ENCODE measurements at regions not wholly inside any gene's neighbourhood (a gene's known extent, or its start where the extent isn't known, plus 50 kb on each side); places are given as distances from the start of the nearest gene placed in this dataset.

GRCh38 chr4:32700838-32701237 lies 1980.7 kb downstream of the PCDH7 start:
- TF ChIP-seq CHD1 (IDR thresholded peaks at IDR 0.05; ENCODE audit: low read depth, low read length) = no peak
- TF ChIP-seq POLR2AphosphoS5 (IDR thresholded peaks at IDR 0.05; ENCODE audit: low read depth, low read length) = no peak
- no peak for TF ChIP-seq POLR2A (IDR thresholded peaks at IDR 0.05; ENCODE audit: control extremely low read depth in 1 of 2, low read depth in 2 of 2, low read length in 2 of 2)
- TF ChIP-seq RAD21 (IDR thresholded peaks at IDR 0.05 in 1 of 2, conservative IDR thresholded peaks at IDR 0.05 in 1 of 2; ENCODE audit: low read depth in 2 of 2, low read length in 2 of 2) = no peak
- TF ChIP-seq SIX5 (IDR thresholded peaks at IDR 0.05; ENCODE audit: low read depth, low read length) = no peak
- no peak for TF ChIP-seq CBX5 (IDR thresholded peaks at IDR 0.05; ENCODE audit: low read depth, low read length)
- no peak for TF ChIP-seq CTBP2 (IDR thresholded peaks at IDR 0.05; ENCODE audit: borderline replicate concordance, insufficient read depth, insufficient read length, low read length)
- no peak overlapping the region for H3K18ac ChIP-seq (ENCODE audit: extremely low read depth, low read length)

More at GRCh38 chr4:32700838-32701237, 1980.7 kb downstream of the PCDH7 start:
- no peaks in the 10 kb centered on the region for H3K79me1 ChIP-seq (ENCODE audit: low read depth, low read length)
- H3K23me2 ChIP-seq (ENCODE audit: low read depth, low read length) = no peaks in the 10 kb centered on the region
- H4K91ac ChIP-seq (replicated peaks; ENCODE audit: insufficient read length, low read length) = no peak overlapping the region
- no peaks in the 10 kb centered on the region for H4K20me1 ChIP-seq (replicated peaks in 1 of 2; ENCODE audit: control insufficient read depth in 1 of 2, insufficient read depth in 2 of 2, low read length in 2 of 2)
- POLR2A ChIA-PET (ENCODE audit: partially characterized antibody) = no interaction called here
- no peak overlapping the region for H3K23ac ChIP-seq (ENCODE audit: insufficient read length)
- H3K27ac ChIP-seq (ENCODE audit: low read depth, low read length) = no peak overlapping the region
- H2BK12ac ChIP-seq (ENCODE audit: low read depth, low read length) = no peak overlapping the region
- no peak overlapping the region; the same call in 1 of the 2 replicates for H2AFZ ChIP-seq (ENCODE audit: low read length)
- H3K9me3 ChIP-seq (ENCODE audit: insufficient read depth in 2 of 2, low read depth in 1 of 2, low read length in 1 of 2) = no peaks in the 10 kb centered on the region
- H3K4me3 ChIP-seq (ENCODE audit: extremely low read depth in 1 of 4, insufficient read depth in 2 of 4, low read depth in 3 of 4, low read length in 4 of 4) = no peak overlapping the region
- CTCF ChIA-PET (ENCODE audit: partially characterized antibody) = no interaction called here
- H2BK5ac ChIP-seq (ENCODE audit: low read depth, low read length) = no peak overlapping the region
- H3K56ac ChIP-seq (replicated peaks; ENCODE audit: insufficient read length, low read depth, low read length) = no peak overlapping the region
- no peak overlapping the region for H2BK15ac ChIP-seq (ENCODE audit: low read length)
- no peak overlapping the region for H2AK5ac ChIP-seq (ENCODE audit: low read depth, low read length)
- no peaks in the 10 kb centered on the region for H3K27me3 ChIP-seq (replicated peaks in 1 of 4; ENCODE audit: control insufficient read depth in 3 of 4, extremely low read depth in 1 of 4, insufficient read depth in 3 of 4, low read length in 3 of 4)
- H3K79me2 ChIP-seq (ENCODE audit: control insufficient read depth in 1 of 2, insufficient read depth in 2 of 2, low read length in 2 of 2) = no peaks in the 10 kb centered on the region
- no peaks in the 10 kb centered on the region for H3K4me1 ChIP-seq (replicated peaks in 1 of 4; ENCODE audit: control insufficient read depth in 3 of 4, insufficient read depth in 4 of 4, low read length in 3 of 4)
- DNase-seq (ENCODE audit: low read depth in 1 of 2, low spot score in 2 of 2) (no peak), FAIRE-seq (no peak)
- WGBS, 2 experiments (ENCODE audit: extremely low coverage in 1 of 2, insufficient coverage in 1 of 2, insufficient read length in 1 of 2, insufficient replicate concordance in 2 of 2, low coverage in 1 of 2, low lambda C conversion rate in 2 of 2, missing lambda C conversion rate in 1 of 2) = 88% methylated on average over 1 of the region's 1 CpG; no CpG with 5 or more reads in 1 of the 2 experiments
- H2BK120ac ChIP-seq (replicated peaks; ENCODE audit: low read depth, low read length) = no peak overlapping the region
- no peak overlapping the region for H3K4ac ChIP-seq (replicated peaks; ENCODE audit: insufficient read length, low read depth, low read length)
- no peaks in the 10 kb centered on the region for H3K36me3 ChIP-seq (ENCODE audit: control insufficient read depth in 2 of 4, insufficient read depth in 4 of 4, low read length in 3 of 4)
- no peak overlapping the region for H3K4me2 ChIP-seq (ENCODE audit: insufficient read depth in 1 of 2, low read depth in 2 of 2, low read length in 2 of 2)
- H4K5ac ChIP-seq (ENCODE audit: insufficient read length, low read depth, low read length) = no peak overlapping the region
- H4K8ac ChIP-seq (ENCODE audit: extremely low read depth, insufficient read depth, low read length) = no peak overlapping the region
- H3K9ac ChIP-seq (replicated peaks in 1 of 4; ENCODE audit: extremely low read depth in 1 of 4, low read depth in 3 of 4, low read length in 3 of 4) = no peak overlapping the region
- no peak overlapping the region for H3K14ac ChIP-seq (ENCODE audit: insufficient read length)
- no peak overlapping the region for H2BK20ac ChIP-seq (ENCODE audit: low read length)
